Hepatocyte (in vitro differentiated cells): ENCODE measurements at regions not wholly inside any gene's neighbourhood (a gene's known extent, or its start where the extent isn't known, plus 50 kb on each side); places are given as distances from the start of the nearest gene placed in this dataset.

Experiments
- EZH2 ChIP-seq: fragments of 200-600 bp; sonication (generic); IDR thresholded peaks from 2 replicates; pipeline ENCODE4 v1.6.1; 2016; ENCODE audit warnings: antibody characterized with exemption, mild to moderate bottlenecking, borderline replicate concordance
- EZH2phosphoT487 ChIP-seq: fragments of 200-600 bp; sonication (generic); IDR thresholded peaks from one replicate; pipeline ENCODE4 v1.6.1; 2018; ENCODE audit warnings: antibody characterized with exemption, mild to moderate bottlenecking, low read depth, moderate library complexity; ENCODE audit not compliant: unreplicated experiment, severe bottlenecking
- TF ChIP-seq, protein P1 (sequence below): fragments of 200-600 bp; sonication (generic); IDR thresholded peaks from 2 replicates; pipeline ENCODE4 v1.5.1; 2016; ENCODE audit warnings: antibody characterized with exemption, mild to moderate bottlenecking; ENCODE audit not compliant: poor library complexity

- TF ChIP-seq EZH2 (no peak), EZH2phosphoT487 (no peak)
- TF ChIP-seq, protein P1, sequence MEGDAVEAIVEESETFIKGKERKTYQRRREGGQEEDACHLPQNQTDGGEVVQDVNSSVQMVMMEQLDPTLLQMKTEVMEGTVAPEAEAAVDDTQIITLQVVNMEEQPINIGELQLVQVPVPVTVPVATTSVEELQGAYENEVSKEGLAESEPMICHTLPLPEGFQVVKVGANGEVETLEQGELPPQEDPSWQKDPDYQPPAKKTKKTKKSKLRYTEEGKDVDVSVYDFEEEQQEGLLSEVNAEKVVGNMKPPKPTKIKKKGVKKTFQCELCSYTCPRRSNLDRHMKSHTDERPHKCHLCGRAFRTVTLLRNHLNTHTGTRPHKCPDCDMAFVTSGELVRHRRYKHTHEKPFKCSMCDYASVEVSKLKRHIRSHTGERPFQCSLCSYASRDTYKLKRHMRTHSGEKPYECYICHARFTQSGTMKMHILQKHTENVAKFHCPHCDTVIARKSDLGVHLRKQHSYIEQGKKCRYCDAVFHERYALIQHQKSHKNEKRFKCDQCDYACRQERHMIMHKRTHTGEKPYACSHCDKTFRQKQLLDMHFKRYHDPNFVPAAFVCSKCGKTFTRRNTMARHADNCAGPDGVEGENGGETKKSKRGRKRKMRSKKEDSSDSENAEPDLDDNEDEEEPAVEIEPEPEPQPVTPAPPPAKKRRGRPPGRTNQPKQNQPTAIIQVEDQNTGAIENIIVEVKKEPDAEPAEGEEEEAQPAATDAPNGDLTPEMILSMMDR: no peak
Measured at GRCh38 chr3:196134691-196135090, 52.8 kb upstream of the TFRC start.
